ENCODE measurements at regions not wholly inside any gene's neighbourhood (a gene's known extent, or its start where the extent isn't known, plus 50 kb on each side); places are given as distances from the start of the nearest gene placed in this dataset.

DNA sequence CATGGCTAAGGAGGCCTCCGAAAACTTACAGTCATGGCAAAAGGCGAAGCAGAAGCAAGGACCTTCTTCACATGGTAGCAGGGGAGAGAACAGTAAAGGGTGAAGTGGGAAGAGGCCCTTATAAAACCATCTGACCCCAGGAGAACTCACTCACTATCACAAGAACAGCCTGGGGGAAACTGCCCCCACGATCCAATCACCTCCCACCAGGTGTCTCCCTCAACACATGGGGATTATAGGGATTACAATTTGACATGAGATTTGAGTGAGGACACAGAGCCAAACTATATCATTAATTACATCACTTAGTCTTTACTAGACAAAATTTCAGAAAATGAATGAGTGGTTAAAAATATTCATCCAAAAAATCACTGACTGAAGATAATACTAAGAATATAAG is 453.6 kb downstream of the COL12A1 start:
- TF ChIP-seq, protein P1, sequence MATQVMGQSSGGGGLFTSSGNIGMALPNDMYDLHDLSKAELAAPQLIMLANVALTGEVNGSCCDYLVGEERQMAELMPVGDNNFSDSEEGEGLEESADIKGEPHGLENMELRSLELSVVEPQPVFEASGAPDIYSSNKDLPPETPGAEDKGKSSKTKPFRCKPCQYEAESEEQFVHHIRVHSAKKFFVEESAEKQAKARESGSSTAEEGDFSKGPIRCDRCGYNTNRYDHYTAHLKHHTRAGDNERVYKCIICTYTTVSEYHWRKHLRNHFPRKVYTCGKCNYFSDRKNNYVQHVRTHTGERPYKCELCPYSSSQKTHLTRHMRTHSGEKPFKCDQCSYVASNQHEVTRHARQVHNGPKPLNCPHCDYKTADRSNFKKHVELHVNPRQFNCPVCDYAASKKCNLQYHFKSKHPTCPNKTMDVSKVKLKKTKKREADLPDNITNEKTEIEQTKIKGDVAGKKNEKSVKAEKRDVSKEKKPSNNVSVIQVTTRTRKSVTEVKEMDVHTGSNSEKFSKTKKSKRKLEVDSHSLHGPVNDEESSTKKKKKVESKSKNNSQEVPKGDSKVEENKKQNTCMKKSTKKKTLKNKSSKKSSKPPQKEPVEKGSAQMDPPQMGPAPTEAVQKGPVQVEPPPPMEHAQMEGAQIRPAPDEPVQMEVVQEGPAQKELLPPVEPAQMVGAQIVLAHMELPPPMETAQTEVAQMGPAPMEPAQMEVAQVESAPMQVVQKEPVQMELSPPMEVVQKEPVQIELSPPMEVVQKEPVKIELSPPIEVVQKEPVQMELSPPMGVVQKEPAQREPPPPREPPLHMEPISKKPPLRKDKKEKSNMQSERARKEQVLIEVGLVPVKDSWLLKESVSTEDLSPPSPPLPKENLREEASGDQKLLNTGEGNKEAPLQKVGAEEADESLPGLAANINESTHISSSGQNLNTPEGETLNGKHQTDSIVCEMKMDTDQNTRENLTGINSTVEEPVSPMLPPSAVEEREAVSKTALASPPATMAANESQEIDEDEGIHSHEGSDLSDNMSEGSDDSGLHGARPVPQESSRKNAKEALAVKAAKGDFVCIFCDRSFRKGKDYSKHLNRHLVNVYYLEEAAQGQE (IDR thresholded peaks at IDR 0.05; ENCODE audit: borderline replicate concordance) = no peak
- TF ChIP-seq, protein P2, sequence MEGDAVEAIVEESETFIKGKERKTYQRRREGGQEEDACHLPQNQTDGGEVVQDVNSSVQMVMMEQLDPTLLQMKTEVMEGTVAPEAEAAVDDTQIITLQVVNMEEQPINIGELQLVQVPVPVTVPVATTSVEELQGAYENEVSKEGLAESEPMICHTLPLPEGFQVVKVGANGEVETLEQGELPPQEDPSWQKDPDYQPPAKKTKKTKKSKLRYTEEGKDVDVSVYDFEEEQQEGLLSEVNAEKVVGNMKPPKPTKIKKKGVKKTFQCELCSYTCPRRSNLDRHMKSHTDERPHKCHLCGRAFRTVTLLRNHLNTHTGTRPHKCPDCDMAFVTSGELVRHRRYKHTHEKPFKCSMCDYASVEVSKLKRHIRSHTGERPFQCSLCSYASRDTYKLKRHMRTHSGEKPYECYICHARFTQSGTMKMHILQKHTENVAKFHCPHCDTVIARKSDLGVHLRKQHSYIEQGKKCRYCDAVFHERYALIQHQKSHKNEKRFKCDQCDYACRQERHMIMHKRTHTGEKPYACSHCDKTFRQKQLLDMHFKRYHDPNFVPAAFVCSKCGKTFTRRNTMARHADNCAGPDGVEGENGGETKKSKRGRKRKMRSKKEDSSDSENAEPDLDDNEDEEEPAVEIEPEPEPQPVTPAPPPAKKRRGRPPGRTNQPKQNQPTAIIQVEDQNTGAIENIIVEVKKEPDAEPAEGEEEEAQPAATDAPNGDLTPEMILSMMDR (IDR thresholded peaks at IDR 0.05; ENCODE audit: poor library complexity, severe bottlenecking) = no peak
- TF ChIP-seq MXI1 (conservative IDR thresholded peaks at IDR 0.05; ENCODE audit: poor library complexity, severe bottlenecking) = no peak
- no peak for TF ChIP-seq EZH2 (IDR thresholded peaks at IDR 0.05; ENCODE audit: borderline replicate concordance, insufficient read depth, low read length, poor library complexity, severe bottlenecking)
- no peak for TF ChIP-seq POLR2AphosphoS5 (IDR thresholded peaks at IDR 0.05)
- no peak for TF ChIP-seq TAF1 (IDR thresholded peaks at IDR 0.05; ENCODE audit: low read depth)
- no peak for TF ChIP-seq EP300 (conservative IDR thresholded peaks at IDR 0.05; ENCODE audit: poor library complexity, severe bottlenecking)
- TF ChIP-seq RAD21 (conservative IDR thresholded peaks at IDR 0.05) = no peak
- TF ChIP-seq SMC3 (conservative IDR thresholded peaks at IDR 0.05; ENCODE audit: poor library complexity) = no peak

Measured in neural cell (in vitro differentiated cells).